Stimulated activated CD8-positive, alpha-beta memory T cell treated with anti-CD3 and anti-CD28 coated beads, Interleukin-15, amount 100 ng/mL, for 1 hour (primary cell): ENCODE measurements at regions not wholly inside any gene's neighbourhood (a gene's known extent, or its start where the extent isn't known, plus 50 kb on each side); places are given as distances from the start of the nearest gene placed in this dataset.

ENCODE experiments used
- DNase-seq: peaks from one replicate; pipeline ENCODE4 v3.0.0-alpha.2; 2020; ENCODE audit warnings: low read depth

GRCh38 chr7:4612939-4613841, 68.9 kb upstream of the FOXK1 start:
- DNase-seq: no peak

GRCh38 chr7:4613846-4614548, 68.1 kb upstream of the FOXK1 start:
- DNase-seq: no peak

GRCh38 chr7:4616116-4616515, 66.0 kb upstream of the FOXK1 start:
- no peak for DNase-seq

GRCh38 chr7:4621396-4621795, 60.7 kb upstream of the FOXK1 start:
- no peak for DNase-seq

GRCh38 chr7:4626318-4626845, 55.7 kb upstream of the FOXK1 start:
- no peak for DNase-seq

- DNase-seq: no peak
These were observed 52.7 kb upstream of the FOXK1 start for GRCh38 chr7:4629287-4629895.

- no peak for DNase-seq
These were observed 50.5 kb upstream of the FOXK1 start for GRCh38 chr7:4631380-4632179.
